Panc1 (cell line): ENCODE measurements at regions not wholly inside any gene's neighbourhood (a gene's known extent, or its start where the extent isn't known, plus 50 kb on each side); places are given as distances from the start of the nearest gene placed in this dataset.

Source experiments
- CTCF ChIP-seq: fragments of 450-650 bp; IDR thresholded peaks from 2 replicates; pipeline ENCODE4 v1.5.1; 2017; ENCODE audit warnings: mild to moderate bottlenecking
- POLR2AphosphoS5 ChIP-seq: IDR thresholded peaks from 2 replicates; pipeline ENCODE4 v1.6.1; 2012; ENCODE audit warnings: mild to moderate bottlenecking, low read depth, low read length, moderate library complexity
- REST ChIP-seq, 2 experiments: IDR thresholded peaks; 2 replicates each; pipeline ENCODE4 v1.6.1; 2011 to 2012; ENCODE audit warnings: low read depth in 2 of 2, control low read depth in 1 of 2, low read length in 1 of 2, mild to moderate bottlenecking in 1 of 2, moderate library complexity in 1 of 2; ENCODE audit not compliant: insufficient read depth in 1 of 2
- SIN3A ChIP-seq: IDR thresholded peaks from 2 replicates; pipeline ENCODE4 v1.6.1; 2012; ENCODE audit warnings: low read depth, mild to moderate bottlenecking, low read length, moderate library complexity, borderline replicate concordance; ENCODE audit not compliant: insufficient read depth
- TCF7L2 ChIP-seq: IDR thresholded peaks from 2 replicates; pipeline ENCODE4 v1.6.1; 2011; ENCODE audit warnings: mild to moderate bottlenecking, low read depth, low read length, inconsistent platforms

- no peak for TF ChIP-seq CTCF
- TF ChIP-seq POLR2AphosphoS5, result no peak
- no peak for TF ChIP-seq REST (IDR thresholded peaks at IDR 0.05; ENCODE audit: insufficient read depth in 1 of 2, low read depth in 2 of 2, low read length in 1 of 2)
- no peak for TF ChIP-seq TCF7L2
- TF ChIP-seq SIN3A, result no peak
Observed at GRCh38 chr13:64936879-64937278, 2293.3 kb downstream of the PCDH9 start.
